HEK293 (cell line): ENCODE measurements at regions not wholly inside any gene's neighbourhood (a gene's known extent, or its start where the extent isn't known, plus 50 kb on each side); places are given as distances from the start of the nearest gene placed in this dataset.

Experiments
- CTCF ChIA-PET: fragments of 350-600 bp; formaldehyde crosslinking; extraction: SDS; loops from one replicate; lab custom pipeline; 2021; ENCODE audit warnings: antibody characterized with exemption; lab: Yijun Ruan, JAX
- POLR2A ChIA-PET: fragments of 300-600 bp; formaldehyde crosslinking; extraction: SDS; loops from one replicate; lab custom pipeline; 2020; ENCODE audit warnings: antibody characterized with exemption, inconsistent platforms; lab: Yijun Ruan, JAX
- H3K27ac ChIP-seq: fragments of 200-500 bp; sonication (Bioruptor generic); 2 replicates; pipeline ENCODE4 v1.5.1; 2014; ENCODE audit warnings: low read depth, low read length, control low read depth, inconsistent platforms; ENCODE audit errors: extremely low read depth
- H3K36me3 ChIP-seq, 2 experiments: fragments of 200-500 bp in 1 of 2; sonication (Bioruptor generic) in 1 of 2; 1 replicate in 1 of 2; 2 replicates in 1 of 2; pipeline ENCODE4 v1.5.1; 2014 to 2017; ENCODE audit warnings: inconsistent platforms in 2 of 2, low read length in 2 of 2; ENCODE audit not compliant: control insufficient read depth in 2 of 2, insufficient read depth in 1 of 2
- H3K4me1 ChIP-seq: fragments of 200-500 bp; sonication (Bioruptor generic); 2 replicates; pipeline ENCODE4 v1.5.1; 2014; ENCODE audit warnings: mild to moderate bottlenecking, low read length, inconsistent platforms; ENCODE audit not compliant: control insufficient read depth, insufficient read depth
- H3K4me3 ChIP-seq: 2 replicates; pipeline ENCODE4 v1.5.1; 2011; ENCODE audit warnings: low read depth, mild to moderate bottlenecking, control low read depth, low read length, moderate library complexity
- H3K9me3 ChIP-seq: fragments of 200-500 bp; sonication (Bioruptor generic); 2 replicates; pipeline ENCODE4 v1.5.1; 2014; ENCODE audit warnings: low read depth, low read length, inconsistent platforms; ENCODE audit not compliant: control insufficient read depth, insufficient read depth
- GLI4 ChIP-seq: fragments of 450-650 bp; formaldehyde crosslinking; IDR thresholded peaks from 2 replicates; pipeline ENCODE4 v1.5.1; 2016; ENCODE audit warnings: missing biosample characterization, missing genetic modification characterization
- KLF10 ChIP-seq: fragments of 450-650 bp; IDR thresholded peaks from 2 replicates; pipeline ENCODE4 v1.5.1; 2018; ENCODE audit warnings: missing biosample characterization, mild to moderate bottlenecking, missing genetic modification characterization
- SCRT1 ChIP-seq: fragments of 450-650 bp; formaldehyde crosslinking; IDR thresholded peaks from 2 replicates; pipeline ENCODE4 v1.5.1; 2016; ENCODE audit warnings: missing biosample characterization, missing genetic modification characterization, borderline replicate concordance
- SETDB1 ChIP-seq: IDR thresholded peaks from one replicate; pipeline ENCODE4 v1.6.1; 2017; ENCODE audit warnings: mild to moderate bottlenecking, low read length, moderate library complexity, mixed read lengths; ENCODE audit not compliant: insufficient read length
- ZIC2 ChIP-seq: fragments of 450-650 bp; formaldehyde crosslinking; IDR thresholded peaks from 2 replicates; pipeline ENCODE4 v1.5.1; 2016; ENCODE audit warnings: missing biosample characterization, missing genetic modification characterization
- ZNF169 ChIP-seq: fragments of 450-650 bp; formaldehyde crosslinking; IDR thresholded peaks from 2 replicates; pipeline ENCODE4 v1.5.1; 2016; ENCODE audit warnings: missing biosample characterization, missing genetic modification characterization
- ZNF239 ChIP-seq: fragments of 450-650 bp; formaldehyde crosslinking; IDR thresholded peaks from 2 replicates; pipeline ENCODE4 v1.5.1; 2016; ENCODE audit warnings: missing biosample characterization, missing genetic modification characterization
- ZNF24 ChIP-seq: fragments of 450-650 bp; formaldehyde crosslinking; IDR thresholded peaks from 2 replicates; pipeline ENCODE4 v1.5.1; 2016; ENCODE audit warnings: missing biosample characterization, missing genetic modification characterization
- ZNF391 ChIP-seq: fragments of 450-650 bp; formaldehyde crosslinking; IDR thresholded peaks from 2 replicates; pipeline ENCODE4 v1.5.1; 2016; ENCODE audit warnings: low read depth, missing biosample characterization, missing genetic modification characterization, borderline replicate concordance
- ZNF404 ChIP-seq: fragments of 450-650 bp; formaldehyde crosslinking; IDR thresholded peaks from 2 replicates; pipeline ENCODE4 v1.5.1; 2017; ENCODE audit warnings: missing biosample characterization, missing genetic modification characterization
- ZNF514 ChIP-seq: fragments of 450-650 bp; formaldehyde crosslinking; IDR thresholded peaks from 2 replicates; pipeline ENCODE4 v1.5.1; 2016; ENCODE audit warnings: missing biosample characterization, missing genetic modification characterization
- ZNF677 ChIP-seq: fragments of 450-650 bp; IDR thresholded peaks from 2 replicates; pipeline ENCODE4 v1.5.0; 2018; ENCODE audit warnings: missing biosample characterization, mild to moderate bottlenecking, missing genetic modification characterization, moderate library complexity
- TF ChIP-seq, protein P1 (sequence below): fragments of 450-650 bp; formaldehyde crosslinking; IDR thresholded peaks from 2 replicates; pipeline ENCODE4 v1.5.1; 2017; ENCODE audit warnings: missing biosample characterization, missing genetic modification characterization
- TF ChIP-seq, protein P2 (sequence below): fragments of 450-650 bp; formaldehyde crosslinking; IDR thresholded peaks from 2 replicates; pipeline ENCODE4 v1.5.1; 2017; ENCODE audit warnings: missing biosample characterization, missing genetic modification characterization
- TF ChIP-seq, protein P3 (sequence below): fragments of 450-650 bp; formaldehyde crosslinking; IDR thresholded peaks from 2 replicates; pipeline ENCODE4 v1.5.1; 2017; ENCODE audit warnings: missing biosample characterization, missing genetic modification characterization
- TF ChIP-seq, protein P4 (sequence below): fragments of 450-650 bp; formaldehyde crosslinking; IDR thresholded peaks from 2 replicates; pipeline ENCODE4 v1.5.1; 2016; ENCODE audit warnings: missing biosample characterization, missing genetic modification characterization, low read depth
- TF ChIP-seq, protein P5 (sequence below): fragments of 450-650 bp; formaldehyde crosslinking; IDR thresholded peaks from 2 replicates; pipeline ENCODE4 v1.5.1; 2016; ENCODE audit warnings: missing biosample characterization, missing genetic modification characterization
- TF ChIP-seq, protein P6 (sequence below): fragments of 450-650 bp; formaldehyde crosslinking; IDR thresholded peaks from 2 replicates; pipeline ENCODE4 v1.5.1; 2017; ENCODE audit warnings: missing biosample characterization, missing genetic modification characterization
- TF ChIP-seq, protein P7 (sequence below): fragments of 450-650 bp; formaldehyde crosslinking; IDR thresholded peaks from 2 replicates; pipeline ENCODE4 v1.5.1; 2016; ENCODE audit warnings: missing biosample characterization, missing genetic modification characterization

DNA sequence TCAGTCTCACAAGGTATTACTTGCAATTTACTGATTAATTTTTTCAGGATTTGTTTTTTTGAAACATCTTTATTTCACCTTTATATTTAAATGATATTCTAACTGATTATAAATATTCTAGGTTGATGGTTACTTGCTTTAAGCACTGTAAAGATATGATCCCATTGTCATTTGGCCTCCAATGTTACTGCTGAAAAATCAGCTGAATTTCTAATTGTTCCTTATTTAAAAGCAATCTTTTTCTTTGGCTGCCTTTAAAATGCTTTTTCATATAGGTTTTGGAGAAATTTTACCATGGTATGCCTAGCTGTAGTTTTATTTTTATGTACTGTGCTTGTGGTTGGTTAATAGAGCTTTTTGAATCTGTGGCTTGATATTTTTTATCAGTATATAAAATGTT lies 275.6 kb upstream of the PPFIA2 start:
- TF ChIP-seq SETDB1 (peak; percentile 16), ZNF677 (no peak)
- Histone ChIP-seq H3K9me3 (no peaks in the 10 kb centered on the region; the same call in 1 of the 2 replicates), H3K36me3 (no peaks in the 10 kb centered on the region), H3K4me1 (no peaks in the 10 kb centered on the region), H3K4me3 (no peak overlapping the region), H3K27ac (no peak overlapping the region)
- ChIA-PET POLR2A (no interaction called here), CTCF (no interaction called here)

DNA sequence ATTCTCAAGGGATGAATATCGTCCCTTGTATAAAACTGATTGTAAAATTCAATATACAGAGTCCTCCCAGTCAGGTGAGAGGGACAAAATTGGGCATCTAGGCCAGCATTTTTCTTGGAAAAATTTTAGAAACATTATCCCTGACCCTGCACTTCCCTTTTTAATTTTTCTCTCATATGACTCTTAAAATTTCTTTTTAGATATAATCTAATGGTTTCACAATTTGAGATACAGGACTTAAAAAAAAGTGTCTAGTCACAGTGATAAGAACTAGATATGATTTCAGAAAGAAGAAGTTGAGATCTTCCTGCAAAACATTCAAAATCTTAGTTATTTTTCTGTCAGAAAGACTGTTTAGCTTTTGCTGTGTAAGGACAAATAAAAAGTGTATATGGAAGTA lies 270.8 kb upstream of the PPFIA2 start:
- ChIA-PET POLR2A (no interaction called here), CTCF (no interaction called here)
- no peak overlapping the region for H3K27ac ChIP-seq
- TF ChIP-seq, protein P1, sequence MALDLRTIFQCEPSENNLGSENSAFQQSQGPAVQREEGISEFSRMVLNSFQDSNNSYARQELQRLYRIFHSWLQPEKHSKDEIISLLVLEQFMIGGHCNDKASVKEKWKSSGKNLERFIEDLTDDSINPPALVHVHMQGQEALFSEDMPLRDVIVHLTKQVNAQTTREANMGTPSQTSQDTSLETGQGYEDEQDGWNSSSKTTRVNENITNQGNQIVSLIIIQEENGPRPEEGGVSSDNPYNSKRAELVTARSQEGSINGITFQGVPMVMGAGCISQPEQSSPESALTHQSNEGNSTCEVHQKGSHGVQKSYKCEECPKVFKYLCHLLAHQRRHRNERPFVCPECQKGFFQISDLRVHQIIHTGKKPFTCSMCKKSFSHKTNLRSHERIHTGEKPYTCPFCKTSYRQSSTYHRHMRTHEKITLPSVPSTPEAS (tag by site-specific recombination), result no peak
- TF ChIP-seq, protein P2, sequence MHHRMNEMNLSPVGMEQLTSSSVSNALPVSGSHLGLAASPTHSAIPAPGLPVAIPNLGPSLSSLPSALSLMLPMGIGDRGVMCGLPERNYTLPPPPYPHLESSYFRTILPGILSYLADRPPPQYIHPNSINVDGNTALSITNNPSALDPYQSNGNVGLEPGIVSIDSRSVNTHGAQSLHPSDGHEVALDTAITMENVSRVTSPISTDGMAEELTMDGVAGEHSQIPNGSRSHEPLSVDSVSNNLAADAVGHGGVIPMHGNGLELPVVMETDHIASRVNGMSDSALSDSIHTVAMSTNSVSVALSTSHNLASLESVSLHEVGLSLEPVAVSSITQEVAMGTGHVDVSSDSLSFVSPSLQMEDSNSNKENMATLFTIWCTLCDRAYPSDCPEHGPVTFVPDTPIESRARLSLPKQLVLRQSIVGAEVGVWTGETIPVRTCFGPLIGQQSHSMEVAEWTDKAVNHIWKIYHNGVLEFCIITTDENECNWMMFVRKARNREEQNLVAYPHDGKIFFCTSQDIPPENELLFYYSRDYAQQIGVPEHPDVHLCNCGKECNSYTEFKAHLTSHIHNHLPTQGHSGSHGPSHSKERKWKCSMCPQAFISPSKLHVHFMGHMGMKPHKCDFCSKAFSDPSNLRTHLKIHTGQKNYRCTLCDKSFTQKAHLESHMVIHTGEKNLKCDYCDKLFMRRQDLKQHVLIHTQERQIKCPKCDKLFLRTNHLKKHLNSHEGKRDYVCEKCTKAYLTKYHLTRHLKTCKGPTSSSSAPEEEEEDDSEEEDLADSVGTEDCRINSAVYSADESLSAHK (tag by site-specific recombination), result no peak
- no peak for TF ChIP-seq SCRT1
- TF ChIP-seq, protein P3, sequence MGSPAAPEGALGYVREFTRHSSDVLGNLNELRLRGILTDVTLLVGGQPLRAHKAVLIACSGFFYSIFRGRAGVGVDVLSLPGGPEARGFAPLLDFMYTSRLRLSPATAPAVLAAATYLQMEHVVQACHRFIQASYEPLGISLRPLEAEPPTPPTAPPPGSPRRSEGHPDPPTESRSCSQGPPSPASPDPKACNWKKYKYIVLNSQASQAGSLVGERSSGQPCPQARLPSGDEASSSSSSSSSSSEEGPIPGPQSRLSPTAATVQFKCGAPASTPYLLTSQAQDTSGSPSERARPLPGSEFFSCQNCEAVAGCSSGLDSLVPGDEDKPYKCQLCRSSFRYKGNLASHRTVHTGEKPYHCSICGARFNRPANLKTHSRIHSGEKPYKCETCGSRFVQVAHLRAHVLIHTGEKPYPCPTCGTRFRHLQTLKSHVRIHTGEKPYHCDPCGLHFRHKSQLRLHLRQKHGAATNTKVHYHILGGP, result no peak
- no peak for TF ChIP-seq ZIC2 (tag by site-specific recombination)
- no peak for TF ChIP-seq ZNF514 (tag by site-specific recombination)
- TF ChIP-seq, protein P4, sequence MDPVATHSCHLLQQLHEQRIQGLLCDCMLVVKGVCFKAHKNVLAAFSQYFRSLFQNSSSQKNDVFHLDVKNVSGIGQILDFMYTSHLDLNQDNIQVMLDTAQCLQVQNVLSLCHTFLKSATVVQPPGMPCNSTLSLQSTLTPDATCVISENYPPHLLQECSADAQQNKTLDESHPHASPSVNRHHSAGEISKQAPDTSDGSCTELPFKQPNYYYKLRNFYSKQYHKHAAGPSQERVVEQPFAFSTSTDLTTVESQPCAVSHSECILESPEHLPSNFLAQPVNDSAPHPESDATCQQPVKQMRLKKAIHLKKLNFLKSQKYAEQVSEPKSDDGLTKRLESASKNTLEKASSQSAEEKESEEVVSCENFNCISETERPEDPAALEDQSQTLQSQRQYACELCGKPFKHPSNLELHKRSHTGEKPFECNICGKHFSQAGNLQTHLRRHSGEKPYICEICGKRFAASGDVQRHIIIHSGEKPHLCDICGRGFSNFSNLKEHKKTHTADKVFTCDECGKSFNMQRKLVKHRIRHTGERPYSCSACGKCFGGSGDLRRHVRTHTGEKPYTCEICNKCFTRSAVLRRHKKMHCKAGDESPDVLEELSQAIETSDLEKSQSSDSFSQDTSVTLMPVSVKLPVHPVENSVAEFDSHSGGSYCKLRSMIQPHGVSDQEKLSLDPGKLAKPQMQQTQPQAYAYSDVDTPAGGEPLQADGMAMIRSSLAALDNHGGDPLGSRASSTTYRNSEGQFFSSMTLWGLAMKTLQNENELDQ, result no peak
- TF ChIP-seq ZNF391 (tag by site-specific recombination), result no peak
- TF ChIP-seq, protein P5, sequence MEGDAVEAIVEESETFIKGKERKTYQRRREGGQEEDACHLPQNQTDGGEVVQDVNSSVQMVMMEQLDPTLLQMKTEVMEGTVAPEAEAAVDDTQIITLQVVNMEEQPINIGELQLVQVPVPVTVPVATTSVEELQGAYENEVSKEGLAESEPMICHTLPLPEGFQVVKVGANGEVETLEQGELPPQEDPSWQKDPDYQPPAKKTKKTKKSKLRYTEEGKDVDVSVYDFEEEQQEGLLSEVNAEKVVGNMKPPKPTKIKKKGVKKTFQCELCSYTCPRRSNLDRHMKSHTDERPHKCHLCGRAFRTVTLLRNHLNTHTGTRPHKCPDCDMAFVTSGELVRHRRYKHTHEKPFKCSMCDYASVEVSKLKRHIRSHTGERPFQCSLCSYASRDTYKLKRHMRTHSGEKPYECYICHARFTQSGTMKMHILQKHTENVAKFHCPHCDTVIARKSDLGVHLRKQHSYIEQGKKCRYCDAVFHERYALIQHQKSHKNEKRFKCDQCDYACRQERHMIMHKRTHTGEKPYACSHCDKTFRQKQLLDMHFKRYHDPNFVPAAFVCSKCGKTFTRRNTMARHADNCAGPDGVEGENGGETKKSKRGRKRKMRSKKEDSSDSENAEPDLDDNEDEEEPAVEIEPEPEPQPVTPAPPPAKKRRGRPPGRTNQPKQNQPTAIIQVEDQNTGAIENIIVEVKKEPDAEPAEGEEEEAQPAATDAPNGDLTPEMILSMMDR (tag by site-specific recombination), result no peak
- no peak for TF ChIP-seq GLI4
- no peak for TF ChIP-seq ZNF239 (tag by site-specific recombination)
- TF ChIP-seq KLF10 (tag by site-specific recombination), result no peak
- no peak for TF ChIP-seq ZNF24 (tag by site-specific recombination)
- TF ChIP-seq, protein P6, sequence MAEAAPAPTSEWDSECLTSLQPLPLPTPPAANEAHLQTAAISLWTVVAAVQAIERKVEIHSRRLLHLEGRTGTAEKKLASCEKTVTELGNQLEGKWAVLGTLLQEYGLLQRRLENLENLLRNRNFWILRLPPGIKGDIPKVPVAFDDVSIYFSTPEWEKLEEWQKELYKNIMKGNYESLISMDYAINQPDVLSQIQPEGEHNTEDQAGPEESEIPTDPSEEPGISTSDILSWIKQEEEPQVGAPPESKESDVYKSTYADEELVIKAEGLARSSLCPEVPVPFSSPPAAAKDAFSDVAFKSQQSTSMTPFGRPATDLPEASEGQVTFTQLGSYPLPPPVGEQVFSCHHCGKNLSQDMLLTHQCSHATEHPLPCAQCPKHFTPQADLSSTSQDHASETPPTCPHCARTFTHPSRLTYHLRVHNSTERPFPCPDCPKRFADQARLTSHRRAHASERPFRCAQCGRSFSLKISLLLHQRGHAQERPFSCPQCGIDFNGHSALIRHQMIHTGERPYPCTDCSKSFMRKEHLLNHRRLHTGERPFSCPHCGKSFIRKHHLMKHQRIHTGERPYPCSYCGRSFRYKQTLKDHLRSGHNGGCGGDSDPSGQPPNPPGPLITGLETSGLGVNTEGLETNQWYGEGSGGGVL, result no peak
- no peak for TF ChIP-seq ZNF169 (tag by site-specific recombination)
- no peak for TF ChIP-seq ZNF404 (tag by site-specific recombination)
- TF ChIP-seq, protein P7, sequence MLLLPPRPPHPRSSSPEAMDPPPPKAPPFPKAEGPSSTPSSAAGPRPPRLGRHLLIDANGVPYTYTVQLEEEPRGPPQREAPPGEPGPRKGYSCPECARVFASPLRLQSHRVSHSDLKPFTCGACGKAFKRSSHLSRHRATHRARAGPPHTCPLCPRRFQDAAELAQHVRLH (tag by site-specific recombination), result no peak
- no peaks in the 10 kb centered on the region for H3K36me3 ChIP-seq
- H3K9me3 ChIP-seq, result no peaks in the 10 kb centered on the region; the same call in 1 of the 2 replicates
- H3K4me1 ChIP-seq, result no peaks in the 10 kb centered on the region
- H3K4me3 ChIP-seq, result no peak overlapping the region
